Caco-2 (cell line): ENCODE measurements at regions not wholly inside any gene's neighbourhood (a gene's known extent, or its start where the extent isn't known, plus 50 kb on each side); places are given as distances from the start of the nearest gene placed in this dataset.

ENCODE experiments used
- BruUV-seq: library from RNA; stranded (reverse); fragments of 400-500 nt; replicated peaks from 2 replicates; lab custom pipeline; 2021; lab: Mats Ljungman, UMichigan
- CTCF ChIA-PET: fragments of 300-600 bp; sonication (Branson Sonifier 250); formaldehyde crosslinking; loops from one replicate; lab custom pipeline; 2022; ENCODE audit warnings: antibody characterized with exemption; lab: Charles Lee
- POLR2A ChIA-PET: fragments of 300-600 bp; sonication (Branson Sonifier 250); formaldehyde crosslinking; loops from one replicate; lab custom pipeline; 2022; ENCODE audit warnings: antibody characterized with exemption; lab: Charles Lee
- DNase-seq, 2 experiments: peaks; one replicate each; pipeline versions ENCODE4 v3.0.0 to v3.0.0-alpha.2; 2020 to 2022
- H3K27me3 ChIP-seq: replicated peaks from 2 replicates; pipeline ENCODE4 v1.6.0; 2011; ENCODE audit warnings: low read length; ENCODE audit not compliant: control insufficient read depth, insufficient read depth
- H3K36me3 ChIP-seq: 2 replicates; pipeline ENCODE4 v1.5.1; 2011; ENCODE audit warnings: low read length; ENCODE audit not compliant: control insufficient read depth, insufficient read depth
- H3K4me1 ChIP-seq: fragments of 250-450 bp; sonication (Bioruptor Pico); 2 replicates; pipeline ENCODE4 v1.5.1; 2020; ENCODE audit warnings: mild to moderate bottlenecking
- H3K4me3 ChIP-seq: 2 replicates; pipeline ENCODE4 v1.5.1; 2011; ENCODE audit warnings: low read depth, mild to moderate bottlenecking, control low read depth, low read length
- H3K9me3 ChIP-seq: fragments of 250-450 bp; sonication (Bioruptor Pico); 2 replicates; pipeline ENCODE4 v1.5.1; 2020; ENCODE audit warnings: mild to moderate bottlenecking, moderate library complexity
- H3K27ac Mint-ChIP-seq: one replicate; pipeline ENCODE4 v1.8.0; 2022; ENCODE audit warnings: mixed read lengths; ENCODE audit not compliant: unreplicated experiment
- H3K27me3 Mint-ChIP-seq: one replicate; pipeline ENCODE4 v1.8.0; 2022; ENCODE audit warnings: mixed read lengths; ENCODE audit not compliant: insufficient read depth, unreplicated experiment
- H3K36me3 Mint-ChIP-seq: one replicate; pipeline ENCODE4 v1.8.0; 2022; ENCODE audit warnings: mild to moderate bottlenecking, mixed read lengths; ENCODE audit not compliant: insufficient read depth, unreplicated experiment
- H3K4me1 Mint-ChIP-seq: one replicate; pipeline ENCODE4 v1.8.0; 2022; ENCODE audit warnings: low read depth, mixed read lengths; ENCODE audit not compliant: unreplicated experiment
- H3K4me3 Mint-ChIP-seq: one replicate; pipeline ENCODE4 v1.8.0; 2022; ENCODE audit warnings: mild to moderate bottlenecking, moderate library complexity, mixed read lengths; ENCODE audit not compliant: unreplicated experiment
- H3K9me3 Mint-ChIP-seq: one replicate; pipeline ENCODE4 v1.8.0; 2022; ENCODE audit warnings: mixed read lengths; ENCODE audit not compliant: unreplicated experiment
- CTCF ChIP-seq, 2 experiments: fragments of 200-600 bp in 1 of 2; IDR thresholded peaks; 1 replicate in 1 of 2; 2 replicates in 1 of 2; pipeline versions ENCODE4 v1.5.1 to v1.8.0; 2011 to 2022; ENCODE audit warnings: antibody characterized with exemption in 1 of 2, control low read depth in 1 of 2, inconsistent platforms in 1 of 2, low read depth in 1 of 2, low read length in 1 of 2, mild to moderate bottlenecking in 1 of 2, moderate library complexity in 1 of 2; ENCODE audit not compliant: insufficient read depth in 1 of 2, severe bottlenecking in 1 of 2, unreplicated experiment in 1 of 2
- intact Hi-C: fragments of 100-400 bp; cut with micrococcal nuclease; formaldehyde crosslinking; loops from one replicate; pipeline ENCODE4 v1.10.0; 2022; ENCODE audit not compliant: unreplicated experiment

GRCh38 chr3:148546959-148547358, 150.7 kb upstream of the AGTR1 start:
- Mint-ChIP-seq H3K27me3 (no peaks in the 10 kb centered on the region), H3K4me1 (no peaks in the 10 kb centered on the region), H3K9me3 (no peaks in the 10 kb centered on the region), H3K36me3 (no peaks in the 10 kb centered on the region), H3K4me3 (no peak overlapping the region), H3K27ac (no peak overlapping the region)
- Histone ChIP-seq H3K4me1 (no peaks in the 10 kb centered on the region), H3K36me3 (no peaks in the 10 kb centered on the region), H3K4me3 (no peak overlapping the region), H3K27me3 (no peaks in the 10 kb centered on the region), H3K9me3 (no peaks in the 10 kb centered on the region)
- CTCF ChIA-PET: no interaction called here
- TF ChIP-seq CTCF (IDR thresholded peaks at IDR 0.05; ENCODE audit: insufficient read depth in 1 of 2, low read depth in 1 of 2, low read length in 1 of 2, severe bottlenecking in 1 of 2, unreplicated experiment in 1 of 2): no peak
- BruUV-seq: no TSS peak
- intact Hi-C loops: no loop called here
- POLR2A ChIA-PET: no interaction called here
- no peak for DNase-seq

- Mint-ChIP-seq H3K36me3 (no peaks in the 10 kb centered on the region), H3K4me1 (no peaks in the 10 kb centered on the region), H3K27me3 (no peaks in the 10 kb centered on the region), H3K9me3 (no peaks in the 10 kb centered on the region), H3K27ac (no peak overlapping the region), H3K4me3 (no peak overlapping the region)
- TF ChIP-seq CTCF (IDR thresholded peaks at IDR 0.05; ENCODE audit: insufficient read depth in 1 of 2, low read depth in 1 of 2, low read length in 1 of 2, severe bottlenecking in 1 of 2, unreplicated experiment in 1 of 2): no peak
- Histone ChIP-seq H3K4me1 (no peaks in the 10 kb centered on the region), H3K36me3 (no peaks in the 10 kb centered on the region), H3K27me3 (no peaks in the 10 kb centered on the region), H3K4me3 (no peak overlapping the region), H3K9me3 (no peaks in the 10 kb centered on the region)
- no peak for DNase-seq
- BruUV-seq: no TSS peak
- ChIA-PET POLR2A (no interaction called here), CTCF (no interaction called here)
- intact Hi-C loops: loop anchor here (5.0 kb wide), 1 partner anchor 50 kb away; no protein-coding TSS in a partner anchor
Observed at GRCh38 chr3:148551767-148552260, 145.9 kb upstream of the AGTR1 start.

- Mint-ChIP-seq H3K4me1 (no peaks in the 10 kb centered on the region), H3K36me3 (no peaks in the 10 kb centered on the region), H3K4me3 (no peak overlapping the region), H3K27ac (peak overlapping the region; percentile 48), H3K9me3 (no peaks in the 10 kb centered on the region), H3K27me3 (no peaks in the 10 kb centered on the region)
- TF ChIP-seq CTCF (IDR thresholded peaks at IDR 0.05; ENCODE audit: insufficient read depth in 1 of 2, low read depth in 1 of 2, low read length in 1 of 2, severe bottlenecking in 1 of 2, unreplicated experiment in 1 of 2): no peak
- Histone ChIP-seq H3K27me3 (no peaks in the 10 kb centered on the region), H3K36me3 (no peaks in the 10 kb centered on the region), H3K9me3 (no peaks in the 10 kb centered on the region), H3K4me1 (no peaks in the 10 kb centered on the region), H3K4me3 (no peak overlapping the region)
- ChIA-PET CTCF (no interaction called here), POLR2A (no interaction called here)
- intact Hi-C loops: loop anchor here (5.0 kb wide), 1 partner anchor 48 kb away; no protein-coding TSS in a partner anchor
- no TSS peak for BruUV-seq
- DNase-seq: no peak
Observed at GRCh38 chr3:148554367-148554766, 143.3 kb upstream of the AGTR1 start.
